Liver (tissue), 3 donors: ENCODE measurements at regions not wholly inside any gene's neighbourhood (a gene's known extent, or its start where the extent isn't known, plus 50 kb on each side); places are given as distances from the start of the nearest gene placed in this dataset.

Experiments used
- FOXA1 ChIP-seq: IDR thresholded peaks from 2 replicates; pipeline ENCODE4 v1.6.1; 2016; ENCODE audit warnings: antibody characterized with exemption
- GABPA ChIP-seq, 2 donors: IDR thresholded peaks in 1 of 2; conservative IDR thresholded peaks in 1 of 2; 2 replicates each; pipeline ENCODE4 v1.6.1; 2016; ENCODE audit warnings: antibody characterized with exemption in 2 of 2, mild to moderate bottlenecking in 1 of 2, moderate library complexity in 1 of 2
- HNF4A ChIP-seq, 2 donors: conservative IDR thresholded peaks; 2 replicates each; pipeline ENCODE4 v1.6.1; 2016; ENCODE audit warnings: antibody characterized with exemption in 2 of 2, mild to moderate bottlenecking in 2 of 2
- JUND ChIP-seq, 2 donors: IDR thresholded peaks; 2 replicates each; pipeline ENCODE4 v1.6.1; 2016; ENCODE audit warnings: antibody characterized with exemption in 2 of 2
- RAD21 ChIP-seq, 2 donors: IDR thresholded peaks; 2 replicates each; pipeline ENCODE4 v1.6.1; 2016; ENCODE audit warnings: antibody characterized with exemption in 2 of 2, mild to moderate bottlenecking in 2 of 2
- SP1 ChIP-seq: IDR thresholded peaks from 2 replicates; pipeline ENCODE4 v1.6.1; 2018; ENCODE audit warnings: antibody characterized with exemption, mild to moderate bottlenecking
- TAF1 ChIP-seq: conservative IDR thresholded peaks from 2 replicates; pipeline ENCODE4 v1.6.1; 2016; ENCODE audit warnings: antibody characterized with exemption, mild to moderate bottlenecking
- YY1 ChIP-seq: IDR thresholded peaks from 2 replicates; pipeline ENCODE4 v1.6.1; 2016; ENCODE audit warnings: antibody characterized with exemption, mild to moderate bottlenecking
- TF ChIP-seq, protein P1 (sequence below): fragments of 150-350 bp; IDR thresholded peaks from 2 replicates; pipeline ENCODE4 v1.5.1; 2017; ENCODE audit warnings: improper control_type of control experiment, low read depth, low read length; ENCODE audit not compliant: missing input control
- TF ChIP-seq, protein P2 (sequence below): IDR thresholded peaks from 2 replicates; pipeline ENCODE4 v1.6.1; 2016; ENCODE audit warnings: antibody characterized with exemption, mild to moderate bottlenecking
- TF ChIP-seq, protein P3 (sequence below): IDR thresholded peaks from 2 replicates; pipeline ENCODE4 v1.6.1; 2016; ENCODE audit warnings: antibody characterized with exemption
- TF ChIP-seq, protein P4 (sequence below): IDR thresholded peaks from 2 replicates; pipeline ENCODE4 v1.6.1; 2016; ENCODE audit warnings: antibody characterized with exemption
- donor health status: healthy.
- donor health status: healthy.

DNA sequence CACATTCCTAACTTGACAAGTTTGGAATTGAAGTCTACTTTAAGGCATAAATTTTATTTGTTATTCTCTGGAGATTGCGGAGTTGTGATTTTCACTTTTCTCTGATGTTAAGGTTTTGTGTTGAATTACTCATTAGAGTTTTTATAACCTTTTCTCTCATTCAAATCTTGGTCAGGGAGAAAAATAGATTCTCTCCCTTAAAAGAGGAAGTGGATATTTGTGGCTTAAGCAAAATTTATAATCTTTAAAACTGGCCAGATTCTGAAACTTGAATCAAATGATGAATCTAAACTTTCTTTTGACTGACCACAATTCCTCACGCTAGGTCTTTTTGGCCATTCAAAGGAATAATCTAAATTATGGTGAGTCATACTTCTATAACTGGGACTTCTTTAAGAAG is 361.4 kb downstream of the TEX13C start:
- TF ChIP-seq, protein P1, sequence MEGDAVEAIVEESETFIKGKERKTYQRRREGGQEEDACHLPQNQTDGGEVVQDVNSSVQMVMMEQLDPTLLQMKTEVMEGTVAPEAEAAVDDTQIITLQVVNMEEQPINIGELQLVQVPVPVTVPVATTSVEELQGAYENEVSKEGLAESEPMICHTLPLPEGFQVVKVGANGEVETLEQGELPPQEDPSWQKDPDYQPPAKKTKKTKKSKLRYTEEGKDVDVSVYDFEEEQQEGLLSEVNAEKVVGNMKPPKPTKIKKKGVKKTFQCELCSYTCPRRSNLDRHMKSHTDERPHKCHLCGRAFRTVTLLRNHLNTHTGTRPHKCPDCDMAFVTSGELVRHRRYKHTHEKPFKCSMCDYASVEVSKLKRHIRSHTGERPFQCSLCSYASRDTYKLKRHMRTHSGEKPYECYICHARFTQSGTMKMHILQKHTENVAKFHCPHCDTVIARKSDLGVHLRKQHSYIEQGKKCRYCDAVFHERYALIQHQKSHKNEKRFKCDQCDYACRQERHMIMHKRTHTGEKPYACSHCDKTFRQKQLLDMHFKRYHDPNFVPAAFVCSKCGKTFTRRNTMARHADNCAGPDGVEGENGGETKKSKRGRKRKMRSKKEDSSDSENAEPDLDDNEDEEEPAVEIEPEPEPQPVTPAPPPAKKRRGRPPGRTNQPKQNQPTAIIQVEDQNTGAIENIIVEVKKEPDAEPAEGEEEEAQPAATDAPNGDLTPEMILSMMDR = no peak
- TF ChIP-seq, protein P2, sequence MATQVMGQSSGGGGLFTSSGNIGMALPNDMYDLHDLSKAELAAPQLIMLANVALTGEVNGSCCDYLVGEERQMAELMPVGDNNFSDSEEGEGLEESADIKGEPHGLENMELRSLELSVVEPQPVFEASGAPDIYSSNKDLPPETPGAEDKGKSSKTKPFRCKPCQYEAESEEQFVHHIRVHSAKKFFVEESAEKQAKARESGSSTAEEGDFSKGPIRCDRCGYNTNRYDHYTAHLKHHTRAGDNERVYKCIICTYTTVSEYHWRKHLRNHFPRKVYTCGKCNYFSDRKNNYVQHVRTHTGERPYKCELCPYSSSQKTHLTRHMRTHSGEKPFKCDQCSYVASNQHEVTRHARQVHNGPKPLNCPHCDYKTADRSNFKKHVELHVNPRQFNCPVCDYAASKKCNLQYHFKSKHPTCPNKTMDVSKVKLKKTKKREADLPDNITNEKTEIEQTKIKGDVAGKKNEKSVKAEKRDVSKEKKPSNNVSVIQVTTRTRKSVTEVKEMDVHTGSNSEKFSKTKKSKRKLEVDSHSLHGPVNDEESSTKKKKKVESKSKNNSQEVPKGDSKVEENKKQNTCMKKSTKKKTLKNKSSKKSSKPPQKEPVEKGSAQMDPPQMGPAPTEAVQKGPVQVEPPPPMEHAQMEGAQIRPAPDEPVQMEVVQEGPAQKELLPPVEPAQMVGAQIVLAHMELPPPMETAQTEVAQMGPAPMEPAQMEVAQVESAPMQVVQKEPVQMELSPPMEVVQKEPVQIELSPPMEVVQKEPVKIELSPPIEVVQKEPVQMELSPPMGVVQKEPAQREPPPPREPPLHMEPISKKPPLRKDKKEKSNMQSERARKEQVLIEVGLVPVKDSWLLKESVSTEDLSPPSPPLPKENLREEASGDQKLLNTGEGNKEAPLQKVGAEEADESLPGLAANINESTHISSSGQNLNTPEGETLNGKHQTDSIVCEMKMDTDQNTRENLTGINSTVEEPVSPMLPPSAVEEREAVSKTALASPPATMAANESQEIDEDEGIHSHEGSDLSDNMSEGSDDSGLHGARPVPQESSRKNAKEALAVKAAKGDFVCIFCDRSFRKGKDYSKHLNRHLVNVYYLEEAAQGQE = no peak
- TF ChIP-seq RAD21 (IDR thresholded peaks at IDR 0.05) = no peak
- TF ChIP-seq, protein P3, sequence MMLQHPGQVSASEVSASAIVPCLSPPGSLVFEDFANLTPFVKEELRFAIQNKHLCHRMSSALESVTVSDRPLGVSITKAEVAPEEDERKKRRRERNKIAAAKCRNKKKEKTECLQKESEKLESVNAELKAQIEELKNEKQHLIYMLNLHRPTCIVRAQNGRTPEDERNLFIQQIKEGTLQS = no peak
- TF ChIP-seq FOXA1 = no peak
- TF ChIP-seq SP1 = no peak
- no peak for TF ChIP-seq HNF4A (conservative IDR thresholded peaks at IDR 0.05)
- TF ChIP-seq TAF1 = no peak
- TF ChIP-seq YY1 = no peak
- no peak for TF ChIP-seq GABPA (IDR thresholded peaks at IDR 0.05 in 1 of 2, conservative IDR thresholded peaks at IDR 0.05 in 1 of 2)
- TF ChIP-seq JUND (IDR thresholded peaks at IDR 0.05) = no peak
- TF ChIP-seq, protein P4, sequence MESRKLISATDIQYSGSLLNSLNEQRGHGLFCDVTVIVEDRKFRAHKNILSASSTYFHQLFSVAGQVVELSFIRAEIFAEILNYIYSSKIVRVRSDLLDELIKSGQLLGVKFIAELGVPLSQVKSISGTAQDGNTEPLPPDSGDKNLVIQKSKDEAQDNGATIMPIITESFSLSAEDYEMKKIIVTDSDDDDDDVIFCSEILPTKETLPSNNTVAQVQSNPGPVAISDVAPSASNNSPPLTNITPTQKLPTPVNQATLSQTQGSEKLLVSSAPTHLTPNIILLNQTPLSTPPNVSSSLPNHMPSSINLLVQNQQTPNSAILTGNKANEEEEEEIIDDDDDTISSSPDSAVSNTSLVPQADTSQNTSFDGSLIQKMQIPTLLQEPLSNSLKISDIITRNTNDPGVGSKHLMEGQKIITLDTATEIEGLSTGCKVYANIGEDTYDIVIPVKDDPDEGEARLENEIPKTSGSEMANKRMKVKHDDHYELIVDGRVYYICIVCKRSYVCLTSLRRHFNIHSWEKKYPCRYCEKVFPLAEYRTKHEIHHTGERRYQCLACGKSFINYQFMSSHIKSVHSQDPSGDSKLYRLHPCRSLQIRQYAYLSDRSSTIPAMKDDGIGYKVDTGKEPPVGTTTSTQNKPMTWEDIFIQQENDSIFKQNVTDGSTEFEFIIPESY = no peak
